GM10266 (cell line): ENCODE measurements at regions not wholly inside any gene's neighbourhood (a gene's known extent, or its start where the extent isn't known, plus 50 kb on each side); places are given as distances from the start of the nearest gene placed in this dataset.

ENCODE experiments used
- DNase-seq: peaks from one replicate; pipeline ENCODE4 v3.0.0; 2012; ENCODE audit errors: extremely low spot score
- CTCF ChIP-seq: IDR thresholded peaks from 2 replicates; pipeline ENCODE4 v1.5.1; 2012; ENCODE audit warnings: mild to moderate bottlenecking, low read depth; ENCODE audit not compliant: control insufficient read depth, insufficient read depth; ENCODE audit errors: missing control alignments

DNA sequence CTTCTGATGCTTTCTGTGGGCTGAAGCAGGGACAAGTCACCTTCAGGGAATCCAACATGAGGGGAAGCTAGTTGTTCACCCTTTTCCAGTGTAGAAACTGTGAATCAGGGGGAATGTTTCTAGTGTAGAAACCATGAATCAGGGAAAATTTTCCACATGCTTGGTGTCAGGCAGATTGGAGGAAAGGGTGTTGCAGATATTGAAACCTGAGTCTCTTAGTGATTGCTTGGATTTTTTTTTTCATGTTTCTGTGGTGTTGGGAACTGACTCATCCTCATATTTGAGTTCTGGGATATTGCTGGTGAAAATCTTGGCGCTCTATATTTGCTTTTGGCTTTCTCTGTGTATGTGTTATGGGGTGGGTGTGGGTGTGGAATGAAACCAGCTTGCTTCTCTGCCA, 144.5 kb upstream of the FBXO33 start:
- TF ChIP-seq CTCF: no peak
- DNase-seq: no peak

DNA sequence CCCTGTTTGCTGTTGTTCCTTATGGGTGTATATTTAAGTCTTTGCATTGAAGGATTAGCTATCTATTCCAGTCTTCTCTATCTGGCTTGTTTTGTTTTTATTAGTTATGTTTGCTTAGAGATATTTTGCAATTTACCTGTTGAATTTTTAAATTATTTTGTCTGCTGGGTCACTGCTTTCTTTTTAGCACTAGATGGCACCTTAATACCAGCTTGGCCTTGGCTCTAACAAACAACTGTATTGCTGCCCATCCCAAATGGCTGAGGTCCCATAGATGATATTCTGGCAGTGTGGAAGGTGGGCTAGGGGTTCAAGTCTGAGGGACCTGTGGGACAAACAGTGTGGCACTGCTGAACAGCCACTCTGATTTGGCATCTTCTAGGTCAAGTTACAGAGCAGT, 144.0 kb upstream of the FBXO33 start:
- no peak for DNase-seq
- no peak for TF ChIP-seq CTCF

- DNase-seq: peak; percentile 4
- no peak for TF ChIP-seq CTCF
Measured at GRCh38 chr14:39568809-39569538, 136.7 kb upstream of the FBXO33 start.

- DNase-seq: no peak
Measured at GRCh38 chr14:39566795-39567194, 134.6 kb upstream of the FBXO33 start.

GRCh38 chr14:39563361-39563760, 131.1 kb upstream of the FBXO33 start:
- no peak for TF ChIP-seq CTCF
- no peak for DNase-seq

More at GRCh38 chr14:39566795-39567194, 134.6 kb upstream of the FBXO33 start:
- TF ChIP-seq CTCF: no peak

DNA sequence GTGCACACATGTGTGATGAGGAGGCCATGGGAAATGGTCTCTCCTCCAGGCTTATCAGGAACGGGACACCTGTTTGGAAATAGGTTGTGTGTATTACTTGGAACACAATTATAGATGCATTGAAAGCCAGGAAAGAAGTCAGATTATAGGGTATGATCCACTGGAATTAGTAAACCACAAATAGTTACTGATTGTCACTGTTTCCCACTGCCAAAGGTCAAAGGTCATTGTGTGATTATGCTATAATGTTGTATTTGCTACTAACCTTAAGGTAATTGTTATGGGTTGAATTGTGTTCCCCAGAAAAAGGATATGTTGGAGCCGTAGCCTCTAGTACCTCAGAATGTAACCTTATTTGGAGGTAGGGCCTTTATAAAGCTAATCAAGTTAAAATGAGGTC, 129.9 kb upstream of the FBXO33 start:
- DNase-seq: no peak
- TF ChIP-seq CTCF: no peak

DNA sequence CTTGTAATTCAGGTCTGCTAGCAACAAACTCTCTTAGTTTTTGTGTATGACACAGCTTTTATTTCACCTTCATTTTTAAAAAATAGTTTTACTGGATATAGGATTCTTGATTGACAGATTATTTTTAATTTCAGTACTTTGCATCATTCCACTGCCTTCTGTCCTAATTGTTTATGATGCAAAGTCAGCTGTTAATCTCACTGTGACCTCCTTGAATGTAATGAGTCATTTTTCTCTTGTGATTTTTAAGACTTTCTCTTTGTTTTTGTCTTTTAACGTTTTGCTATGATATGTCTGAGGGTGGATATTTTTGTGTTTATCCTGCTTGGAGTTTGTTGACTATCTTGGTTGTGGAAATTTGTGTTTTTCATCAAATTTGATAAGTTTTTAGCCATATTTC, 126.3 kb upstream of the FBXO33 start:
- no peak for TF ChIP-seq CTCF
- no peak for DNase-seq
